Osteocyte (in vitro differentiated cells): ENCODE measurements at regions not wholly inside any gene's neighbourhood (a gene's known extent, or its start where the extent isn't known, plus 50 kb on each side); places are given as distances from the start of the nearest gene placed in this dataset.
"Not testable (repeated sequence)": the region's sequence is repeated elsewhere in the genome, so short reads cannot be mapped to it uniquely, and the experiment has no call there.

ENCODE experiments used
- DNase-seq: peaks from one replicate; pipeline ENCODE4 v3.0.0; 2021; ENCODE audit warnings: mixed read lengths; ENCODE audit not compliant: unreplicated experiment; ENCODE audit errors: extremely low spot score
- H3K27ac Mint-ChIP-seq: one replicate; pipeline ENCODE4 v1.8.0; 2021; ENCODE audit warnings: mild to moderate bottlenecking, mixed read lengths; ENCODE audit not compliant: unreplicated experiment
- H3K27me3 Mint-ChIP-seq: one replicate; pipeline ENCODE4 v1.8.0; 2021; ENCODE audit warnings: mixed read lengths; ENCODE audit not compliant: unreplicated experiment
- H3K36me3 Mint-ChIP-seq: one replicate; pipeline ENCODE4 v1.8.0; 2021; ENCODE audit warnings: mixed read lengths; ENCODE audit not compliant: unreplicated experiment
- H3K4me1 Mint-ChIP-seq: one replicate; pipeline ENCODE4 v1.8.0; 2021; ENCODE audit warnings: mixed read lengths; ENCODE audit not compliant: unreplicated experiment
- H3K4me3 Mint-ChIP-seq: one replicate; pipeline ENCODE4 v1.8.0; 2021; ENCODE audit warnings: mild to moderate bottlenecking, moderate library complexity, mixed read lengths; ENCODE audit not compliant: unreplicated experiment
- H3K9me3 Mint-ChIP-seq: one replicate; pipeline ENCODE4 v1.8.0; 2021; ENCODE audit warnings: mixed read lengths; ENCODE audit not compliant: unreplicated experiment
- CTCF ChIP-seq: fragments of 200-600 bp; sonication (generic); IDR thresholded peaks from 2 replicates; pipeline ENCODE4 v1.5.0; 2021; ENCODE audit warnings: antibody characterized with exemption, mild to moderate bottlenecking, moderate library complexity

- no peak overlapping the region for H3K27ac Mint-ChIP-seq
- no peaks in the 10 kb centered on the region for H3K4me1 Mint-ChIP-seq
- H3K9me3 Mint-ChIP-seq: peaks cover 11% of the 10 kb centered on the region
Observed at GRCh38 chr13:22877421-22877820, 303.4 kb upstream of the SGCG start.

DNA sequence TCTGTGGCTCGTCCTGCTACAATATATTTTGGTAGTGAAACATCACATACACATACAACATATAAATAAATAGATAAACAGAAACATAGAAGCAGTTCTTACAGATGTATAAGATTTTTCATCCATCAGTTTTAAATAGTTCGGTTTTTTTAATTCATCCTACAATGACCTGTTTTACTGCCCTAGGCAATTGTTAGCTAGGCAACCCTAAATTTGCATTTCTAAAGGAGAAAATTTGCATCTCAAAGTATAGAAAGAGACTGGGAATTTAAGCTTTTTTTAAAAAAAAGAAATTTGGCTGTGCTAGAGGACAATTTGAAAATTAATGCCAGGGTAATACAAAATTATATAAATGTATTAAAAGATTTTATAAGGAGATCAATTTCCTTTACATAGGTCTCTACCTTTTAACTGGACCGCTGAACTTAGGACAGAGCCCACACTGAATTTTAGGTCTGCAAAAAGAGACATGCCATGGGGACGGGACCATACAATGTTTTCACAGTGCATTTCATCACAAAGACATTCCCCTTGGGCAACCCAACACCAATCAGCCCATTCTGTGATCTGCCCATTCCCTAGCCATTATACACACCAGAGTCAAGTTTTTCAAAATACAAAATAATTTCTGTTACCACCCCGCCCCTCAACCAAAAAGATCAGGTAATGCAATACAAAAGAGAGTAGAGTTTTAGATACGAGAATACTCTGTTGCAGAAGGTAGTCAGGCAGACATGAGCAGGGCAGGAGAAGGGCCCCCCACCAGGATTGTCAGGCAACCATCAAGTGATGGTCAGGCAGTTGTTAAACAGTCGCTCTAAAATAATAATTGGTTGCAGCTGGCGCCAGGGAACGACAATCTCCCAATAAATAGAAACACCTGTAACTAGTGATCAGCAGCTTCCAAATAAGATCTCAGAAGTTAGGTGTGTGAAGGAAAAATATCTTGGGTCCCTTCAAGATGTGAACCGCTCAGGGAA is 299.7 kb upstream of the SGCG start:
- no peak for DNase-seq
- no peak overlapping the region for H3K27ac Mint-ChIP-seq

More at GRCh38 chr13:22877421-22877820, 303.4 kb upstream of the SGCG start:
- Mint-ChIP-seq H3K36me3 (no peaks in the 10 kb centered on the region), H3K4me3 (no peak overlapping the region), H3K27me3 (no peaks in the 10 kb centered on the region)
- no peak for DNase-seq
- no peak for TF ChIP-seq CTCF

GRCh38 chr13:22881721-22882608 is 298.8 kb upstream of the SGCG start:
- DNase-seq, H3K9me3 Mint-ChIP-seq, H3K4me3 Mint-ChIP-seq, H3K4me1 Mint-ChIP-seq, H3K27me3 Mint-ChIP-seq, H3K36me3 Mint-ChIP-seq, H3K27ac Mint-ChIP-seq: not testable (repeated sequence)

More for the DNA sequence above, 299.7 kb upstream of the SGCG start:
- Mint-ChIP-seq H3K4me1 (no peaks in the 10 kb centered on the region), H3K27me3 (peaks cover 3% of the 10 kb centered on the region), H3K4me3 (no peak overlapping the region), H3K36me3 (no peaks in the 10 kb centered on the region), H3K9me3 (no peaks in the 10 kb centered on the region)
- no peak for TF ChIP-seq CTCF

GRCh38 chr13:22883262-22883840 is 297.4 kb upstream of the SGCG start:
- no peak for TF ChIP-seq CTCF
- Mint-ChIP-seq H3K27me3 (peaks cover 3% of the 10 kb centered on the region), H3K4me3 (no peak overlapping the region), H3K36me3 (no peaks in the 10 kb centered on the region), H3K27ac (no peak overlapping the region), H3K9me3 (no peaks in the 10 kb centered on the region), H3K4me1 (no peaks in the 10 kb centered on the region)
- DNase-seq: no peak

- no peaks in the 10 kb centered on the region for H3K4me1 Mint-ChIP-seq
- no peak for TF ChIP-seq CTCF
- no peak for DNase-seq
- H3K27me3 Mint-ChIP-seq: peaks cover 3% of the 10 kb centered on the region
- no peaks in the 10 kb centered on the region for H3K36me3 Mint-ChIP-seq
- no peak overlapping the region for H3K27ac Mint-ChIP-seq
- no peak overlapping the region for H3K4me3 Mint-ChIP-seq
- H3K9me3 Mint-ChIP-seq: peaks cover 5% of the 10 kb centered on the region
Observed at GRCh38 chr13:22883956-22884355, 296.8 kb upstream of the SGCG start.

DNA sequence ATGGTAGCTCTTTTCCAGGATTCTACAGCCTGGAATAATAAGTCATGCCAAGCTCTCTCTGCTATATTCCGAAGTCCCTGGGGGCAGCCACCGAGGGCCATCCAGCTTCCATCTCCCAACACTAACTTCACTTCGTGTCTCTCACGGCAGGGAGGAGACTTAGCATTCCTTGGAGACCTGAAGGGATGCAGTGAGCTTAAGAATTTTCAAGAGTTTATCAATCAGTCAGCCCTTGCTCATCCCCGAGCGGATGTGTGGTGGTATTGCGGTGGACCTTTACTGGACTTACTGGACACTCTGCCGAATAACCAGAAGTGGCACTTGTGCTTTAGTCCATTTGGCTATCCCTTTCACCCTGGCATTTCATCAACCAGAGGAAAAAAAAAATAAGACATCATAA is 294.7 kb upstream of the SGCG start:
- not testable (repeated sequence) for H3K9me3 Mint-ChIP-seq, H3K4me3 Mint-ChIP-seq, H3K27ac Mint-ChIP-seq, DNase-seq, H3K4me1 Mint-ChIP-seq, H3K36me3 Mint-ChIP-seq, H3K27me3 Mint-ChIP-seq

- H3K36me3 Mint-ChIP-seq, H3K27ac Mint-ChIP-seq, H3K4me1 Mint-ChIP-seq: not testable (repeated sequence)
Observed at GRCh38 chr13:22889376-22889775, 291.4 kb upstream of the SGCG start.

More at GRCh38 chr13:22889376-22889775, 291.4 kb upstream of the SGCG start:
- not testable (repeated sequence) for H3K27me3 Mint-ChIP-seq, H3K9me3 Mint-ChIP-seq, DNase-seq, H3K4me3 Mint-ChIP-seq
